Activated CD8-positive, alpha-beta memory T cell treated with anti-CD3 and anti-CD28 coated beads, Interleukin-2, amount 50 U/mL, for 1 hour (primary cell): ENCODE measurements at regions not wholly inside any gene's neighbourhood (a gene's known extent, or its start where the extent isn't known, plus 50 kb on each side); places are given as distances from the start of the nearest gene placed in this dataset.

Experiments used
- DNase-seq: peaks from one replicate; pipeline ENCODE4 v3.0.0-alpha.2; 2020; ENCODE audit errors: extremely low read depth

- no peak for DNase-seq
These were observed 368.9 kb downstream of the CSNK1G3 start for GRCh38 chr5:123880875-123881274.

- no peak for DNase-seq
These were observed 367.1 kb downstream of the CSNK1G3 start for GRCh38 chr5:123879071-123879470.

GRCh38 chr5:123876276-123876790, 364.4 kb downstream of the CSNK1G3 start:
- DNase-seq: no peak

GRCh38 chr5:123875561-123876275, 363.7 kb downstream of the CSNK1G3 start:
- DNase-seq: no peak

- DNase-seq: no peak
These were observed 362.7 kb downstream of the CSNK1G3 start for GRCh38 chr5:123874600-123875201.

- DNase-seq: no peak
These were observed 361.9 kb downstream of the CSNK1G3 start for GRCh38 chr5:123873846-123874245.

- no peak for DNase-seq
These were observed 359.4 kb downstream of the CSNK1G3 start for GRCh38 chr5:123871373-123871772.

GRCh38 chr5:123868881-123869280, 356.9 kb downstream of the CSNK1G3 start:
- DNase-seq: no peak

- DNase-seq: no peak
These were observed 356.3 kb downstream of the CSNK1G3 start for GRCh38 chr5:123868267-123868666.

- no peak for DNase-seq
These were observed 353.7 kb downstream of the CSNK1G3 start for GRCh38 chr5:123865641-123866040.

- DNase-seq: no peak
These were observed 352.6 kb downstream of the CSNK1G3 start for GRCh38 chr5:123864578-123864977.

- DNase-seq: no peak
These were observed 347.0 kb downstream of the CSNK1G3 start for GRCh38 chr5:123858938-123859337.

GRCh38 chr5:123856766-123857165, 344.8 kb downstream of the CSNK1G3 start:
- no peak for DNase-seq

GRCh38 chr5:123855609-123856008, 343.6 kb downstream of the CSNK1G3 start:
- no peak for DNase-seq

GRCh38 chr5:123845356-123846100, 333.6 kb downstream of the CSNK1G3 start:
- no peak for DNase-seq

GRCh38 chr5:123844873-123845272, 332.9 kb downstream of the CSNK1G3 start:
- DNase-seq: no peak

GRCh38 chr5:123835421-123835820, 323.4 kb downstream of the CSNK1G3 start:
- no peak for DNase-seq

- no peak for DNase-seq
These were observed 318.6 kb downstream of the CSNK1G3 start for GRCh38 chr5:123830575-123830974.

GRCh38 chr5:123827811-123828210, 315.8 kb downstream of the CSNK1G3 start:
- no peak for DNase-seq

GRCh38 chr5:123819833-123820232, 307.9 kb downstream of the CSNK1G3 start:
- DNase-seq: no peak

GRCh38 chr5:123819386-123819785, 307.4 kb downstream of the CSNK1G3 start:
- DNase-seq: no peak

GRCh38 chr5:123817267-123817666, 305.3 kb downstream of the CSNK1G3 start:
- DNase-seq: no peak
